ENCODE measurements at regions not wholly inside any gene's neighbourhood (a gene's known extent, or its start where the extent isn't known, plus 50 kb on each side); places are given as distances from the start of the nearest gene placed in this dataset.
"Not testable (repeated sequence)": the region's sequence is repeated elsewhere in the genome, so short reads cannot be mapped to it uniquely, and the experiment has no call there.

- POLR2A ChIA-PET: no interaction called here
- CTCF ChIA-PET: no interaction called here
- no peaks in the 10 kb centered on the region for H3K27me3 Mint-ChIP-seq
- peaks cover 5% of the 10 kb centered on the region for H3K9me3 Mint-ChIP-seq (ENCODE audit: low read depth)
- ATAC-seq (no peak), DNase-seq (no peak)
- no peaks in the 10 kb centered on the region for H3K36me3 Mint-ChIP-seq (ENCODE audit: low read depth)
- no peak overlapping the region for H3K27ac Mint-ChIP-seq
- intact Hi-C loops (cut with DNase I, micrococcal nuclease): no loop called here
- H3K4me1 Mint-ChIP-seq: no peaks in the 10 kb centered on the region
- H3K4me3 Mint-ChIP-seq: no peak overlapping the region
Observed at GRCh38 chr4:33780952-33781791, 2463.1 kb downstream of the ARAP2 start.

- ATAC-seq (no peak), DNase-seq (no peak)
- H3K9me3 Mint-ChIP-seq (ENCODE audit: low read depth): peaks cover 5% of the 10 kb centered on the region
- no peak overlapping the region for H3K4me3 Mint-ChIP-seq
- H3K27me3 Mint-ChIP-seq: no peaks in the 10 kb centered on the region
- POLR2A ChIA-PET: no interaction called here
- CTCF ChIA-PET: no interaction called here
- intact Hi-C loops (cut with DNase I, micrococcal nuclease): no loop called here
- no peaks in the 10 kb centered on the region for H3K36me3 Mint-ChIP-seq (ENCODE audit: low read depth)
- H3K27ac Mint-ChIP-seq: no peak overlapping the region
- no peaks in the 10 kb centered on the region for H3K4me1 Mint-ChIP-seq
Observed at GRCh38 chr4:33785843-33786242, 2458.5 kb downstream of the ARAP2 start.

- ATAC-seq (no peak), DNase-seq (no peak)
- intact Hi-C loops (cut with DNase I, micrococcal nuclease): no loop called here
- ChIA-PET POLR2A (no interaction called here), CTCF (no interaction called here)
- Mint-ChIP-seq H3K4me1 (no peaks in the 10 kb centered on the region), H3K4me3 (no peak overlapping the region), H3K9me3 (ENCODE audit: low read depth) (peaks cover 15% of the 10 kb centered on the region), H3K27ac (no peak overlapping the region), H3K36me3 (ENCODE audit: low read depth) (no peaks in the 10 kb centered on the region), H3K27me3 (no peaks in the 10 kb centered on the region)
Observed at GRCh38 chr4:33802578-33802977, 2441.7 kb downstream of the ARAP2 start.

GRCh38 chr4:33825685-33826084 lies 2418.6 kb downstream of the ARAP2 start:
- Mint-ChIP-seq H3K9me3 (ENCODE audit: low read depth) (peaks cover 10% of the 10 kb centered on the region), H3K27me3 (no peaks in the 10 kb centered on the region), H3K27ac (no peak overlapping the region), H3K4me3 (no peak overlapping the region), H3K4me1 (no peaks in the 10 kb centered on the region), H3K36me3 (ENCODE audit: low read depth) (no peaks in the 10 kb centered on the region)
- POLR2A ChIA-PET: no interaction called here
- intact Hi-C loops (cut with DNase I, micrococcal nuclease): no loop called here
- CTCF ChIA-PET: no interaction called here
- ATAC-seq (no peak), DNase-seq (no peak)

GRCh38 chr4:33829356-33829755 lies 2415.0 kb downstream of the ARAP2 start:
- H3K36me3 Mint-ChIP-seq (ENCODE audit: low read depth); DNase-seq; H3K9me3 Mint-ChIP-seq (ENCODE audit: low read depth); CTCF ChIA-PET; H3K27me3 Mint-ChIP-seq; H3K4me1 Mint-ChIP-seq; intact Hi-C loops (cut with DNase I, micrococcal nuclease); H3K4me3 Mint-ChIP-seq; ATAC-seq; H3K27ac Mint-ChIP-seq; POLR2A ChIA-PET: not testable (repeated sequence)

GRCh38 chr4:33831442-33832066 lies 2412.8 kb downstream of the ARAP2 start:
- ATAC-seq (no peak), DNase-seq (no peak)
- ChIA-PET POLR2A (no interaction called here), CTCF (interaction anchor here (0.8 kb wide), 1 partner anchor 15 kb away, joined by 3 read pairs; no protein-coding TSS in a partner anchor)
- Mint-ChIP-seq H3K4me1 (no peaks in the 10 kb centered on the region), H3K27me3 (no peaks in the 10 kb centered on the region), H3K9me3 (ENCODE audit: low read depth) (peaks cover 3% of the 10 kb centered on the region), H3K36me3 (ENCODE audit: low read depth) (no peaks in the 10 kb centered on the region), H3K27ac (no peak overlapping the region), H3K4me3 (no peak overlapping the region)
- intact Hi-C loops (cut with DNase I, micrococcal nuclease): no loop called here

GRCh38 chr4:33835764-33836163 lies 2408.6 kb downstream of the ARAP2 start:
- H3K27ac Mint-ChIP-seq; H3K27me3 Mint-ChIP-seq; ATAC-seq; H3K36me3 Mint-ChIP-seq (ENCODE audit: low read depth); H3K4me3 Mint-ChIP-seq; H3K4me1 Mint-ChIP-seq; CTCF ChIA-PET; H3K9me3 Mint-ChIP-seq (ENCODE audit: low read depth); POLR2A ChIA-PET; intact Hi-C loops (cut with DNase I, micrococcal nuclease); DNase-seq: not testable (repeated sequence)

- Mint-ChIP-seq H3K9me3 (ENCODE audit: low read depth) (peaks cover 2% of the 10 kb centered on the region), H3K4me1 (no peaks in the 10 kb centered on the region), H3K4me3 (no peak overlapping the region), H3K27me3 (no peaks in the 10 kb centered on the region), H3K36me3 (ENCODE audit: low read depth) (no peaks in the 10 kb centered on the region), H3K27ac (no peak overlapping the region)
- intact Hi-C loops (cut with DNase I, micrococcal nuclease): no loop called here
- ATAC-seq (no peak), DNase-seq (no peak)
- CTCF ChIA-PET: no interaction called here
- POLR2A ChIA-PET: no interaction called here
Observed at GRCh38 chr4:33837043-33837838, 2407.1 kb downstream of the ARAP2 start.

GRCh38 chr4:33841120-33841519 lies 2403.2 kb downstream of the ARAP2 start:
- Mint-ChIP-seq H3K27ac (no peak overlapping the region), H3K9me3 (ENCODE audit: low read depth) (peaks cover 5% of the 10 kb centered on the region), H3K36me3 (ENCODE audit: low read depth) (no peaks in the 10 kb centered on the region), H3K4me3 (no peak overlapping the region), H3K27me3 (no peaks in the 10 kb centered on the region), H3K4me1 (no peaks in the 10 kb centered on the region)
- ChIA-PET CTCF (no interaction called here), POLR2A (no interaction called here)
- ATAC-seq (no peak), DNase-seq (no peak)
- intact Hi-C loops (cut with DNase I, micrococcal nuclease): no loop called here

GRCh38 chr4:33850371-33850902 lies 2393.9 kb downstream of the ARAP2 start:
- Mint-ChIP-seq H3K27ac (no peak overlapping the region), H3K4me3 (no peak overlapping the region), H3K4me1 (no peaks in the 10 kb centered on the region), H3K36me3 (ENCODE audit: low read depth) (no peaks in the 10 kb centered on the region), H3K27me3 (no peaks in the 10 kb centered on the region), H3K9me3 (ENCODE audit: low read depth) (peaks cover 14% of the 10 kb centered on the region)
- ChIA-PET CTCF (no interaction called here), POLR2A (no interaction called here)
- no peak for DNase-seq
- intact Hi-C loops (cut with DNase I, micrococcal nuclease): no loop called here
- no peak for ATAC-seq

GRCh38 chr4:33853670-33854069 lies 2390.6 kb downstream of the ARAP2 start:
- DNase-seq; H3K4me3 Mint-ChIP-seq; H3K36me3 Mint-ChIP-seq (ENCODE audit: low read depth); H3K27me3 Mint-ChIP-seq; intact Hi-C loops (cut with DNase I, micrococcal nuclease); ATAC-seq; H3K4me1 Mint-ChIP-seq; POLR2A ChIA-PET; H3K27ac Mint-ChIP-seq; CTCF ChIA-PET: not testable (repeated sequence)
- H3K9me3 Mint-ChIP-seq (ENCODE audit: low read depth): peaks cover 12% of the 10 kb centered on the region
